Neural progenitor cell (in vitro differentiated cells): ENCODE measurements at regions not wholly inside any gene's neighbourhood (a gene's known extent, or its start where the extent isn't known, plus 50 kb on each side); places are given as distances from the start of the nearest gene placed in this dataset.

Source experiments
- EZH2 ChIP-seq: fragments of 200-600 bp; sonication (generic); IDR thresholded peaks from 2 replicates; pipeline ENCODE4 v1.6.1; 2017; ENCODE audit warnings: antibody characterized with exemption, mild to moderate bottlenecking, moderate library complexity
- TF ChIP-seq, protein P1 (sequence below): fragments of 200-600 bp; sonication (generic); IDR thresholded peaks from 2 replicates; pipeline ENCODE4 v1.5.1; 2017; ENCODE audit warnings: antibody characterized with exemption, mild to moderate bottlenecking

DNA sequence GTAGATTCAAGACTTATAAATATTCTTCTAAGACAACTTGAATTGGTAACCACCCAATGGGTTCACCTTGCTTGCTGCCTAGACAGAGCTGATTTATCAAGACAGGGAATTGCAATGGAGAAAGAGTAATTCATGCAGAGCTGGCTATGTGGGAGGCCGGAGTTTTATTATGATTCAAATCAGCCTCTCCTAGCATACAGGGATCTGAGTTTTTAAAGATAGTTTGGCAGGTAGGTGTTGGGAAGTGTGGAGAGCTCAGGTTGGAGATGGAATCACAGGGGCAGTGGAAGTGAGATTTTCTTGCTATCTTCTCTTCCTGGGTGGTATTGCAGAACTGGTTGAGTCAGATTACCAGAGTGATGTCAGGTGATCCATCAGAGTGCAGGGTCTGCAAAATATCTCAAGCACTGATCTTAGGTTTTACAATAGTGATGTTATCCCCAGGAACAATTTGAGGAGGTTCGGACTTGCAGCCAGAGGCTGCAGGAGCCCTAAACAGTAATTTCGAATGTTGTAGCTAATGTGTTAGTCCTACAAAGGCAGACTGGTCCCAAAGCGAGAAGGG lies 1448.6 kb upstream of the RAG2 start:
- TF ChIP-seq, protein P1, sequence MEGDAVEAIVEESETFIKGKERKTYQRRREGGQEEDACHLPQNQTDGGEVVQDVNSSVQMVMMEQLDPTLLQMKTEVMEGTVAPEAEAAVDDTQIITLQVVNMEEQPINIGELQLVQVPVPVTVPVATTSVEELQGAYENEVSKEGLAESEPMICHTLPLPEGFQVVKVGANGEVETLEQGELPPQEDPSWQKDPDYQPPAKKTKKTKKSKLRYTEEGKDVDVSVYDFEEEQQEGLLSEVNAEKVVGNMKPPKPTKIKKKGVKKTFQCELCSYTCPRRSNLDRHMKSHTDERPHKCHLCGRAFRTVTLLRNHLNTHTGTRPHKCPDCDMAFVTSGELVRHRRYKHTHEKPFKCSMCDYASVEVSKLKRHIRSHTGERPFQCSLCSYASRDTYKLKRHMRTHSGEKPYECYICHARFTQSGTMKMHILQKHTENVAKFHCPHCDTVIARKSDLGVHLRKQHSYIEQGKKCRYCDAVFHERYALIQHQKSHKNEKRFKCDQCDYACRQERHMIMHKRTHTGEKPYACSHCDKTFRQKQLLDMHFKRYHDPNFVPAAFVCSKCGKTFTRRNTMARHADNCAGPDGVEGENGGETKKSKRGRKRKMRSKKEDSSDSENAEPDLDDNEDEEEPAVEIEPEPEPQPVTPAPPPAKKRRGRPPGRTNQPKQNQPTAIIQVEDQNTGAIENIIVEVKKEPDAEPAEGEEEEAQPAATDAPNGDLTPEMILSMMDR, result no peak
- no peak for TF ChIP-seq EZH2
